ENCODE measurements at regions not wholly inside any gene's neighbourhood (a gene's known extent, or its start where the extent isn't known, plus 50 kb on each side); places are given as distances from the start of the nearest gene placed in this dataset.

DNA sequence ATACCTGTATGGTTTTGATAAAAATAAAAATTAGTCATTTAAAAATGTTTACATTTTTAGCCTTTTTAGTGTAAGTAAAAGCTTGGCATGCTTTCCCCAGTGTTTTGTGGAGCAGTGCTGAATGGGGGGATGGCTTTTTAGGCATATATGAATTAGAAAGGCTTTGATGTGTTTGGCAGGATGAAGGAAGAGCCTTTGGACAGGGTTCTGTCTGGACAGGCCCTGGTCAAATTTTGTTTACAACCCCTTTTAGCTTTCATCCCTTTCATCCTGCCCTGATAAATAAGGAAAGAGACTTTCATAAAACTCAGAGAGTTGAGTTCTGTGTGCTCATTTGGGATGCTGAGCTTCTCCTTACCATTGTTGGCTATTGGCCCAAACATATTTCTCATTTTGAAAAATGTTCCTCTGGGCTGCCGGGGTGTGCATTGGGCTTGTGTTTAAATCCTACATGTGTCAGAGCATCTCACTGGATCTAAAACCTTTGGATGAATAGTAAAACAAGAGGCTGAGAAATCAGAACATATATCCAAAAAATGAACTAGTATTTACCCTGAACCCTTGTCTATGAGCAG is 68.1 kb upstream of the PHYHIPL start:
- no peaks in the 10 kb centered on the region for H3K4me1 ChIP-seq (ENCODE audit: low read depth)
- no peak overlapping the region for H3K4me3 ChIP-seq
- ATAC-seq (no peak), DNase-seq (no peak)
- no peak for TF ChIP-seq CTCF (IDR thresholded peaks at IDR 0.05)
- intact Hi-C loops (cut with DNase I, micrococcal nuclease), result no loop called here
- no peaks in the 10 kb centered on the region for H3K9me3 ChIP-seq
- H3K36me3 ChIP-seq (ENCODE audit: low read depth), result no peaks in the 10 kb centered on the region

DNA sequence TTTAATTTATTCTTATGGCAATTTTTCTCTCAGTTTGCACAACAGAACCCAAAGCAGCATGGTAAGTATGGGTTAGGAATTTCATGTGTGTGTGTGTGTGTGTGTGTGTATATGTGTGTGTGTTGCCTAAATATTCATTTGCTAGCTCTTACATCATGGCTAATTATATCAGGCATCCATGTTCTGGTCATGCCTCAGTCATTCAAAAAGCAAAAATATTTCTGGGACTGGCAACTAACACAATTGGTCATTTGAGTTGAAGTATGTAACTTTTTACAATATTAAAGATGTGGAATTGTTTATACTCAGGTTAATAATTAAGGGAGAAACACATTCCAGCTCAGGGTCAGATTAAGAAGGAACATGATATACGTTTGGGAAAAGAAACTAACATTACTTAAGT is 67.6 kb upstream of the PHYHIPL start:
- no peak for TF ChIP-seq CTCF (IDR thresholded peaks at IDR 0.05)
- Histone ChIP-seq H3K4me3 (no peak overlapping the region), H3K36me3 (ENCODE audit: low read depth) (no peaks in the 10 kb centered on the region), H3K9me3 (no peaks in the 10 kb centered on the region), H3K4me1 (ENCODE audit: low read depth) (no peaks in the 10 kb centered on the region)
- no peak for ATAC-seq
- intact Hi-C loops (cut with DNase I, micrococcal nuclease), result no loop called here
- no peak for DNase-seq

GRCh38 chr10:59109826-59110225 is 66.6 kb upstream of the PHYHIPL start:
- Histone ChIP-seq H3K4me1 (ENCODE audit: low read depth) (no peaks in the 10 kb centered on the region), H3K36me3 (ENCODE audit: low read depth) (no peaks in the 10 kb centered on the region), H3K9me3 (no peaks in the 10 kb centered on the region), H3K4me3 (no peak overlapping the region)
- no peak for DNase-seq
- no peak for ATAC-seq
- no peak for TF ChIP-seq CTCF (IDR thresholded peaks at IDR 0.05)
- intact Hi-C loops (cut with DNase I, micrococcal nuclease), result no loop called here

GRCh38 chr10:59124187-59124586 is 52.3 kb upstream of the PHYHIPL start:
- no peak for ATAC-seq
- DNase-seq, result no peak
- intact Hi-C loops (cut with DNase I, micrococcal nuclease), result no loop called here
- Histone ChIP-seq H3K36me3 (ENCODE audit: low read depth) (no peaks in the 10 kb centered on the region), H3K4me3 (no peak overlapping the region), H3K9me3 (no peaks in the 10 kb centered on the region), H3K4me1 (ENCODE audit: low read depth) (no peaks in the 10 kb centered on the region)
- no peak for TF ChIP-seq CTCF (IDR thresholded peaks at IDR 0.05)

DNA sequence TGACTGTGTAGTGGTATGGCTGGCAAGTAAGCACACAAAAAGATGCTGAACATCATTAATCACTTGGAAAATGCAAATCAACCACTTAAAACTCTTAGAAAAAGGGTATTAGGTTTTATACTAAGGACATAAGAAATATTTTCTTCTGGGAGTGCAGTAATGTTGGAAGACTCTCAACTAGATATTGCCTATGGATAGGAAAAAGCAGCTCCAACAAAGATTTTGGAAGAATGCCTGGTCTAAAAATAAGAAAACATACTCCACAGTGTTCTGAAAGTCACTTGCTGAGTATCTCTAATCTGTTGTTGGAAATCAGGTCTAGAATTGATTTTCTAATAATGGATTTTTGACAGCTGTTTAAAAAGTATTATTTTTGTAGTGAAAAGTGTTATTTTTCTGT is 50.8 kb upstream of the PHYHIPL start:
- no peaks in the 10 kb centered on the region for H3K4me1 ChIP-seq (ENCODE audit: low read depth)
- H3K36me3 ChIP-seq (ENCODE audit: low read depth), result no peaks in the 10 kb centered on the region
- intact Hi-C loops (cut with DNase I, micrococcal nuclease), result no loop called here
- H3K4me3 ChIP-seq, result no peak overlapping the region
- no peak for TF ChIP-seq CTCF (IDR thresholded peaks at IDR 0.05)
- ATAC-seq (no peak), DNase-seq (no peak)
- H3K9me3 ChIP-seq, result no peaks in the 10 kb centered on the region

GRCh38 chr10:59126261-59126660 is 50.2 kb upstream of the PHYHIPL start:
- Histone ChIP-seq H3K9me3 (no peaks in the 10 kb centered on the region), H3K4me1 (ENCODE audit: low read depth) (no peaks in the 10 kb centered on the region), H3K4me3 (no peak overlapping the region), H3K36me3 (ENCODE audit: low read depth) (no peaks in the 10 kb centered on the region)
- intact Hi-C loops (cut with DNase I, micrococcal nuclease), result no loop called here
- TF ChIP-seq CTCF (IDR thresholded peaks at IDR 0.05), result no peak
- ATAC-seq (no peak), DNase-seq (no peak)
